IMR-90 (cell line): ENCODE measurements at regions not wholly inside any gene's neighbourhood (a gene's known extent, or its start where the extent isn't known, plus 50 kb on each side); places are given as distances from the start of the nearest gene placed in this dataset.
A peak's percentile ranks its signal among the peaks of the same experiment; 100 is the strongest.
"Not testable (repeated sequence)": the region's sequence is repeated elsewhere in the genome, so short reads cannot be mapped to it uniquely, and the experiment has no call there.

Source experiments
- ATAC-seq: fragments of 200-7000 bp; cut with Tn5 transposase; 2 replicates; pipeline ENCODE4 v1.9.1; 2020; ENCODE audit warnings: low read depth, mild to moderate bottlenecking, moderate library complexity
- BruUV-seq: library from RNA; stranded (reverse); fragments of 400-500 nt; replicated peaks from 2 replicates; lab custom pipeline; 2021; lab: Mats Ljungman, UMichigan
- CTCF ChIA-PET: fragments of 300-600 bp; formaldehyde crosslinking; extraction: SDS; loops from one replicate; lab custom pipeline; 2021; ENCODE audit warnings: antibody characterized with exemption; lab: Yijun Ruan, JAX
- POLR2A ChIA-PET: fragments of 300-600 bp; sonication (Branson Sonifier 250); formaldehyde crosslinking; loops from one replicate; lab custom pipeline; 2022; ENCODE audit warnings: antibody characterized with exemption; ENCODE audit not compliant: unreplicated experiment; lab: Charles Lee
- DNase-seq: peaks from one replicate; pipeline ENCODE4 v3.0.0; 2013
- H2AFZ ChIP-seq: replicated peaks from 2 replicates; pipeline ENCODE3; 2013; ENCODE audit warnings: low read length, mild to moderate bottlenecking; ENCODE audit not compliant: poor library complexity
- H2AK5ac ChIP-seq: 2 replicates; pipeline ENCODE4 v1.6.1; 2013; ENCODE audit warnings: low read depth, low read length, inconsistent platforms
- H2AK9ac ChIP-seq: replicated peaks from 2 replicates; pipeline ENCODE3; 2013; ENCODE audit warnings: mild to moderate bottlenecking, low read depth, low read length, moderate library complexity; ENCODE audit not compliant: poor library complexity
- H2BK120ac ChIP-seq: 2 replicates; pipeline ENCODE4 v1.6.1; 2013; ENCODE audit warnings: low read depth, low read length, inconsistent platforms
- H2BK15ac ChIP-seq: 3 replicates; pipeline ENCODE4 v1.6.1; 2013; ENCODE audit warnings: low read depth, low read length, inconsistent platforms
- H2BK20ac ChIP-seq: 2 replicates; pipeline ENCODE4 v1.6.1; 2013; ENCODE audit warnings: low read depth, mild to moderate bottlenecking, inconsistent platforms, low read length, moderate library complexity
- H2BK5ac ChIP-seq: 2 replicates; pipeline ENCODE4 v1.6.1; 2013; ENCODE audit warnings: mild to moderate bottlenecking, low read depth, low read length, inconsistent platforms; ENCODE audit not compliant: poor library complexity, severe bottlenecking
- H3K14ac ChIP-seq: replicated peaks from 2 replicates; pipeline ENCODE4 v1.6.1; 2013; ENCODE audit warnings: low read depth, low read length, inconsistent platforms
- H3K18ac ChIP-seq: 2 replicates; pipeline ENCODE4 v1.6.1; 2013; ENCODE audit warnings: low read depth, low read length, control low read depth
- H3K23ac ChIP-seq: 2 replicates; pipeline ENCODE4 v1.6.1; 2013; ENCODE audit warnings: low read depth, low read length, inconsistent platforms
- H3K27ac ChIP-seq: 2 replicates; pipeline ENCODE4 v1.5.1; 2013; ENCODE audit warnings: mild to moderate bottlenecking, control low read depth, low read length; ENCODE audit not compliant: insufficient read depth
- H3K27me3 ChIP-seq: 2 replicates; pipeline ENCODE4 v1.6.1; 2013; ENCODE audit warnings: low read length; ENCODE audit not compliant: control insufficient read depth, insufficient read depth
- H3K36me3 ChIP-seq: 2 replicates; pipeline ENCODE4 v1.6.1; 2013; ENCODE audit warnings: low read length, mixed read lengths; ENCODE audit not compliant: control insufficient read depth, insufficient read depth
- H3K4ac ChIP-seq: 2 replicates; pipeline ENCODE4 v1.6.1; 2013; ENCODE audit warnings: low read depth, low read length, inconsistent platforms
- H3K4me1 ChIP-seq: 2 replicates; pipeline ENCODE4 v1.6.1; 2013; ENCODE audit warnings: low read length, mixed read lengths; ENCODE audit not compliant: control insufficient read depth, insufficient read depth
- H3K4me2 ChIP-seq: 2 replicates; pipeline ENCODE4 v1.6.1; 2013; ENCODE audit warnings: low read depth, mild to moderate bottlenecking, control low read depth, low read length, moderate library complexity
- H3K4me3 ChIP-seq: 2 replicates; pipeline ENCODE4 v1.5.1; 2013; ENCODE audit warnings: low read depth, mild to moderate bottlenecking, control low read depth, low read length, moderate library complexity; ENCODE audit not compliant: insufficient read depth
- H3K56ac ChIP-seq: 2 replicates; pipeline ENCODE4 v1.6.1; 2013; ENCODE audit warnings: low read length, inconsistent platforms; ENCODE audit not compliant: insufficient read depth; ENCODE audit errors: extremely low read depth
- H3K79me1 ChIP-seq, 2 experiments: 2 replicates each; pipeline ENCODE4 v1.6.1; 2013; ENCODE audit warnings: low read length in 2 of 2, inconsistent platforms in 1 of 2, low read depth in 1 of 2
- H3K9ac ChIP-seq: 2 replicates; pipeline ENCODE4 v1.6.1; 2013; ENCODE audit warnings: low read depth, low read length, control low read depth
- H3K9me1 ChIP-seq: 2 replicates; pipeline ENCODE4 v1.6.1; 2013; ENCODE audit warnings: low read length, inconsistent platforms; ENCODE audit not compliant: insufficient read depth
- H3K9me3 ChIP-seq: 2 replicates; pipeline ENCODE4 v1.6.1; 2013; ENCODE audit warnings: low read length; ENCODE audit not compliant: control insufficient read depth, insufficient read depth
- H4K20me1 ChIP-seq: 2 replicates; pipeline ENCODE4 v1.6.1; 2013; ENCODE audit warnings: low read length, inconsistent platforms; ENCODE audit not compliant: insufficient read depth
- H4K5ac ChIP-seq: 2 replicates; pipeline ENCODE4 v1.6.1; 2013; ENCODE audit warnings: mild to moderate bottlenecking, low read depth, low read length, control low read depth
- H4K8ac ChIP-seq, 2 experiments: 2 replicates each; pipeline ENCODE4 v1.6.1; 2013; ENCODE audit warnings: low read depth in 2 of 2, low read length in 2 of 2, control low read depth in 1 of 2, inconsistent platforms in 1 of 2
- H4K91ac ChIP-seq: 2 replicates; pipeline ENCODE4 v1.6.1; 2013; ENCODE audit warnings: low read depth, low read length, inconsistent platforms; ENCODE audit not compliant: insufficient read depth
- MAZ ChIP-seq: IDR thresholded peaks from 2 replicates; pipeline ENCODE4 v1.6.1; 2012; ENCODE audit warnings: low read depth, mild to moderate bottlenecking, low read length, improper control_type of control experiment, moderate library complexity, borderline replicate concordance
- WGBS, 2 experiments: methylation state at CpG; one replicate each; pipeline versions ENCODE4 v1.1.5 to v1.1.7; 2013; ENCODE audit warnings: missing lambda C conversion rate in 2 of 2; ENCODE audit not compliant: insufficient read length in 1 of 2; ENCODE audit errors: extremely low coverage in 2 of 2; 5-methylcytosine and 5-hydroxymethylcytosine counted together
- dilution Hi-C: fragments of 300-500 bp; cut with HindIII; formaldehyde crosslinking; loops from one replicate; pipeline ENCODE4 v1.14.3; 2018; ENCODE audit warnings: low sequenced_read_pairs; ENCODE audit not compliant: unreplicated experiment
- in situ Hi-C: fragments of 300-500 bp; cut with MboI; formaldehyde crosslinking; loops from 3 replicates; pipeline ENCODE4 v1.14.3; 2019; ENCODE audit warnings: low sequenced_read_pairs, inconsistent platforms, mixed read lengths
- intact Hi-C: fragments of 100-400 bp; cut with micrococcal nuclease; formaldehyde crosslinking; loops from 2 replicates; pipeline ENCODE4 v1.10.0; 2022
- TF ChIP-seq, protein P1 (sequence below): conservative IDR thresholded peaks from 2 replicates; pipeline ENCODE4 v1.5.1; 2012; ENCODE audit warnings: mild to moderate bottlenecking, low read depth, low read length, improper control_type of control experiment

DNA sequence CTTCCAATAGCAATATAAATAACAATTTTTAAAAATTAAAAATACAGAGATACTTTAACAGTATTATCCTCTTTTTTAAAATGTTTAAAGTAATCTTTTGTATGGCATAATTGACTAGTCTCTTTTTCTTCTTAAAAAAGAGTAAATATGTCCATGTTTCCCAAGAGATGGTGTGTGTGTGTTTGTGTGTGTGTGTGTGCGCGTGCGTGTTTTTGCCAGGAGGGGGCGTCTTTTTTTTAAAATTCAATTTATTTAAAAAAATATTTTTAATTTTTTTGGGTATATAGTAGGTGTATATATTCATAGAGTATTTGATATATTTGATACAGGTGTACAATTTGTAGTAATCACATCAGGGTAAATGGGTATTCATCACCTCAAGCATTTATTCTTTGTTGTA lies 1073.7 kb downstream of the PCDH7 start:
- WGBS, 2 experiments = no CpG with 5 or more reads among the region's 4 CpGs
- intact Hi-C loops = loop anchor here (5.0 kb wide), 1 partner anchor 52 kb away; no protein-coding TSS in a partner anchor
- Histone ChIP-seq H2AK5ac (no peak overlapping the region), H3K27me3 (no peaks in the 10 kb centered on the region), H4K8ac (no peak overlapping the region), H2BK20ac (no peak overlapping the region), H3K9ac (no peak overlapping the region), H2BK120ac (no peak overlapping the region), H4K20me1 (no peaks in the 10 kb centered on the region), H3K56ac (no peak overlapping the region), H3K4me2 (no peak overlapping the region), H3K14ac (no peak overlapping the region), H3K9me1 (no peaks in the 10 kb centered on the region), H4K5ac (no peak overlapping the region), H3K79me1 (no peaks in the 10 kb centered on the region), H3K23ac (no peak overlapping the region), H4K91ac (no peak overlapping the region), H2BK5ac (no peak overlapping the region), H3K18ac (no peak overlapping the region), H2AFZ (no peak overlapping the region), H3K27ac (no peak overlapping the region), H3K4ac (no peak overlapping the region), H2AK9ac (no peak overlapping the region), H3K4me3 (no peak overlapping the region), H3K9me3 (no peaks in the 10 kb centered on the region; the same call in 1 of the 2 replicates), H2BK15ac (no peak overlapping the region), H3K36me3 (no peaks in the 10 kb centered on the region), H3K4me1 (no peaks in the 10 kb centered on the region)
- ChIA-PET CTCF (no interaction called here), POLR2A (no interaction called here)
- TF ChIP-seq MAZ = no peak
- TF ChIP-seq, protein P1, sequence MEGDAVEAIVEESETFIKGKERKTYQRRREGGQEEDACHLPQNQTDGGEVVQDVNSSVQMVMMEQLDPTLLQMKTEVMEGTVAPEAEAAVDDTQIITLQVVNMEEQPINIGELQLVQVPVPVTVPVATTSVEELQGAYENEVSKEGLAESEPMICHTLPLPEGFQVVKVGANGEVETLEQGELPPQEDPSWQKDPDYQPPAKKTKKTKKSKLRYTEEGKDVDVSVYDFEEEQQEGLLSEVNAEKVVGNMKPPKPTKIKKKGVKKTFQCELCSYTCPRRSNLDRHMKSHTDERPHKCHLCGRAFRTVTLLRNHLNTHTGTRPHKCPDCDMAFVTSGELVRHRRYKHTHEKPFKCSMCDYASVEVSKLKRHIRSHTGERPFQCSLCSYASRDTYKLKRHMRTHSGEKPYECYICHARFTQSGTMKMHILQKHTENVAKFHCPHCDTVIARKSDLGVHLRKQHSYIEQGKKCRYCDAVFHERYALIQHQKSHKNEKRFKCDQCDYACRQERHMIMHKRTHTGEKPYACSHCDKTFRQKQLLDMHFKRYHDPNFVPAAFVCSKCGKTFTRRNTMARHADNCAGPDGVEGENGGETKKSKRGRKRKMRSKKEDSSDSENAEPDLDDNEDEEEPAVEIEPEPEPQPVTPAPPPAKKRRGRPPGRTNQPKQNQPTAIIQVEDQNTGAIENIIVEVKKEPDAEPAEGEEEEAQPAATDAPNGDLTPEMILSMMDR = peak; percentile 13; the same call in 1 of the 2 replicates
- ATAC-seq (no peak), DNase-seq (no peak)
- BruUV-seq = no TSS peak
- dilution Hi-C loops = no loop called here
- in situ Hi-C loops = no loop called here

DNA sequence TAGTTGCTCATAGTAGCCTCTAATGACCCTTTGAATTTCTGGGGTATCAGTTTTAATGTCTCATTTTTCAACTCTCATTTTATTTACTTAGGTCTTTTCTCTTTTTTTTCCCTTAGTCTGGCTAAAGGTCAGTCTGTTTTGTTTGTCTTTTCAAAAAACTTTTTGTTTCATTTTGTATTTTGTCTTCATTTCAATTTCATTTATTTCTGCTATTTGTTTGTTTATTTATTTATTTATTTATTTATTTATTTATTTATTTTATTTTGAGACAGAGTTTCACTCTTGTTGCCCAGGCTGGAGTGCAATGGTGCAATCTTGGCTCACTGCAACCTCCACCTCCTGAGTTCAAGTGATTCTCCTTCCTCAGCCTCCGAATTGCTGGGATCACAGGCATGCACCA lies 1076.9 kb downstream of the PCDH7 start:
- H3K18ac ChIP-seq, H2AK9ac ChIP-seq, H4K5ac ChIP-seq, H3K4me3 ChIP-seq, H3K36me3 ChIP-seq, BruUV-seq, H3K4ac ChIP-seq, H3K27ac ChIP-seq, H3K79me1 ChIP-seq, H3K9me3 ChIP-seq, in situ Hi-C loops, H2BK15ac ChIP-seq, H3K56ac ChIP-seq, H4K91ac ChIP-seq, H4K8ac ChIP-seq, H3K4me2 ChIP-seq, H3K4me1 ChIP-seq, H3K9me1 ChIP-seq, H2BK120ac ChIP-seq, POLR2A ChIA-PET, H2BK5ac ChIP-seq, H2AK5ac ChIP-seq, H2BK20ac ChIP-seq, intact Hi-C loops, DNase-seq, H4K20me1 ChIP-seq, H3K23ac ChIP-seq, H3K14ac ChIP-seq, H2AFZ ChIP-seq, ATAC-seq, dilution Hi-C loops, H3K27me3 ChIP-seq, H3K9ac ChIP-seq, CTCF ChIA-PET: not testable (repeated sequence)
- WGBS, 2 experiments = no CpG with 5 or more reads among the region's 1 CpG
